H1 (cell line): ENCODE measurements at regions not wholly inside any gene's neighbourhood (a gene's known extent, or its start where the extent isn't known, plus 50 kb on each side); places are given as distances from the start of the nearest gene placed in this dataset.

Experiments used
- CTCF ChIA-PET: fragments of 300-600 bp; sonication (Branson Sonifier 250); formaldehyde crosslinking; loops from one replicate; lab custom pipeline; 2021; ENCODE audit not compliant: partially characterized antibody; lab: Charles Lee
- POLR2A ChIA-PET: fragments of 300-600 bp; sonication (Branson Sonifier 250); formaldehyde crosslinking; loops from one replicate; lab custom pipeline; 2021; ENCODE audit warnings: inconsistent platforms; ENCODE audit not compliant: partially characterized antibody; lab: Charles Lee
- DNase-seq, 2 experiments: peaks; one replicate each; pipeline versions ENCODE4 v3.0.0 to v3.0.0-alpha.2; 2010 to 2022; ENCODE audit warnings: low spot score in 2 of 2, low read depth in 1 of 2, mixed read lengths in 1 of 2
- FAIRE-seq: peaks from 2 replicates; lab custom pipeline; 2011; peaks lifted over from hg19 to GRCh38; lab: Jason Lieb, UNC
- H2AFZ ChIP-seq: 2 replicates; pipeline ENCODE4 v1.8.1; 2012; ENCODE audit warnings: low read length, inconsistent platforms
- H2AK5ac ChIP-seq: 2 replicates; pipeline ENCODE4 v1.6.1; 2013; ENCODE audit warnings: low read depth, low read length
- H2BK120ac ChIP-seq: replicated peaks from 2 replicates; pipeline ENCODE3; 2013; ENCODE audit warnings: low read depth, low read length, inconsistent platforms
- H2BK12ac ChIP-seq: 2 replicates; pipeline ENCODE4 v1.6.1; 2013; ENCODE audit warnings: low read depth, low read length
- H2BK15ac ChIP-seq: 2 replicates; pipeline ENCODE4 v1.6.1; 2013; ENCODE audit warnings: low read length
- H2BK20ac ChIP-seq: 2 replicates; pipeline ENCODE4 v1.6.1; 2013; ENCODE audit warnings: low read length
- H2BK5ac ChIP-seq: 2 replicates; pipeline ENCODE4 v1.6.1; 2013; ENCODE audit warnings: low read depth, low read length
- H3K14ac ChIP-seq: 2 replicates; pipeline ENCODE4 v1.6.1; 2013; ENCODE audit warnings: inconsistent platforms; ENCODE audit not compliant: insufficient read length
- H3K18ac ChIP-seq: 2 replicates; pipeline ENCODE4 v1.6.1; 2013; ENCODE audit warnings: low read length; ENCODE audit errors: extremely low read depth
- H3K23ac ChIP-seq: 2 replicates; pipeline ENCODE4 v1.6.1; 2013; ENCODE audit warnings: inconsistent platforms; ENCODE audit not compliant: insufficient read length
- H3K23me2 ChIP-seq: 2 replicates; pipeline ENCODE4 v1.6.1; 2013; ENCODE audit warnings: low read depth, low read length
- H3K27ac ChIP-seq: 2 replicates; pipeline ENCODE4 v1.6.1; 2011; ENCODE audit warnings: low read depth, low read length, inconsistent platforms
- H3K27me3 ChIP-seq, 4 experiments: replicated peaks in 1 of 4; 1 replicate in 1 of 4; 2 replicates in 3 of 4; pipeline versions ENCODE4 v1.6.1 to v1.8.1; 2011 to 2013; ENCODE audit warnings: low read length in 3 of 4, mild to moderate bottlenecking in 3 of 4, inconsistent platforms in 2 of 4, mixed read lengths in 2 of 4, moderate library complexity in 1 of 4; ENCODE audit not compliant: control insufficient read depth in 3 of 4, insufficient read depth in 3 of 4; ENCODE audit errors: extremely low read depth in 1 of 4
- H3K36me3 ChIP-seq, 4 experiments: 2 replicates each; pipeline versions ENCODE4 v1.6.1 to v1.8.1; 2011 to 2013; ENCODE audit warnings: mild to moderate bottlenecking in 4 of 4, low read length in 3 of 4, moderate library complexity in 2 of 4, control low read depth in 1 of 4, inconsistent platforms in 1 of 4; ENCODE audit not compliant: insufficient read depth in 4 of 4, control insufficient read depth in 2 of 4
- H3K4ac ChIP-seq: replicated peaks from 2 replicates; pipeline ENCODE3; 2013; ENCODE audit warnings: low read length, low read depth, mixed read lengths, inconsistent platforms; ENCODE audit not compliant: insufficient read length
- H3K4me1 ChIP-seq, 4 experiments: replicated peaks in 1 of 4; 1 replicate in 1 of 4; 2 replicates in 3 of 4; pipeline versions ENCODE4 v1.6.1 to v1.8.1; 2011 to 2013; ENCODE audit warnings: low read length in 3 of 4, inconsistent platforms in 2 of 4, mixed read lengths in 1 of 4; ENCODE audit not compliant: insufficient read depth in 4 of 4, control insufficient read depth in 3 of 4
- H3K4me2 ChIP-seq, 2 experiments: 2 replicates each; pipeline versions ENCODE4 v1.6.1 to v1.8.1; 2011 to 2013; ENCODE audit warnings: low read depth in 2 of 2, low read length in 2 of 2, control low read depth in 1 of 2, inconsistent platforms in 1 of 2, mild to moderate bottlenecking in 1 of 2; ENCODE audit not compliant: insufficient read depth in 1 of 2
- H3K4me3 ChIP-seq, 4 experiments: fragments of 200-600, 300-600 bp in 1 of 4; sonication (generic), shearing (Covaris generic), sonication (Bioruptor Twin) in 1 of 4; 2 replicates each; pipeline versions ENCODE4 v1.5.1 to v1.8.1; 2011 to 2016; ENCODE audit warnings: low read length in 4 of 4, low read depth in 3 of 4, control low read depth in 2 of 4, inconsistent platforms in 2 of 4, mild to moderate bottlenecking in 2 of 4, mixed read lengths in 1 of 4, moderate library complexity in 1 of 4; ENCODE audit not compliant: insufficient read depth in 2 of 4; ENCODE audit errors: extremely low read depth in 1 of 4
- H3K56ac ChIP-seq: replicated peaks from 2 replicates; pipeline ENCODE3; 2013; ENCODE audit warnings: low read depth, mild to moderate bottlenecking, mixed read lengths, low read length, inconsistent platforms; ENCODE audit not compliant: insufficient read length
- H3K79me1 ChIP-seq: 2 replicates; pipeline ENCODE4 v1.6.1; 2013; ENCODE audit warnings: low read depth, low read length, control low read depth
- H3K79me2 ChIP-seq, 2 experiments: 2 replicates each; pipeline versions ENCODE4 v1.6.1 to v1.8.1; 2012 to 2013; ENCODE audit warnings: low read length in 2 of 2, mild to moderate bottlenecking in 2 of 2, inconsistent platforms in 1 of 2; ENCODE audit not compliant: insufficient read depth in 2 of 2, control insufficient read depth in 1 of 2
- H3K9ac ChIP-seq, 4 experiments: replicated peaks in 1 of 4; 1 replicate in 1 of 4; 2 replicates in 3 of 4; pipeline versions ENCODE4 v1.6.1 to v1.8.1; 2011 to 2013; ENCODE audit warnings: low read depth in 3 of 4, low read length in 3 of 4, control low read depth in 2 of 4, mild to moderate bottlenecking in 2 of 4, moderate library complexity in 2 of 4, inconsistent platforms in 1 of 4; ENCODE audit errors: extremely low read depth in 1 of 4
- H3K9me3 ChIP-seq, 2 experiments: 2 replicates each; pipeline versions ENCODE4 v1.6.1 to v1.8.1; 2012 to 2013; ENCODE audit warnings: mild to moderate bottlenecking in 2 of 2, moderate library complexity in 2 of 2, control low read depth in 1 of 2, inconsistent platforms in 1 of 2, low read depth in 1 of 2, low read length in 1 of 2, mixed read lengths in 1 of 2; ENCODE audit not compliant: insufficient read depth in 2 of 2
- H4K20me1 ChIP-seq, 2 experiments: replicated peaks in 1 of 2; 2 replicates each; pipeline versions ENCODE3 to v1.8.1; 2011 to 2013; ENCODE audit warnings: inconsistent platforms in 2 of 2, low read length in 2 of 2, mild to moderate bottlenecking in 1 of 2; ENCODE audit not compliant: insufficient read depth in 2 of 2, control insufficient read depth in 1 of 2
- H4K5ac ChIP-seq: 2 replicates; pipeline ENCODE4 v1.6.1; 2013; ENCODE audit warnings: low read length, low read depth, mixed read lengths, inconsistent platforms; ENCODE audit not compliant: insufficient read length
- H4K8ac ChIP-seq: 2 replicates; pipeline ENCODE4 v1.8.0; 2013; ENCODE audit warnings: mild to moderate bottlenecking, moderate library complexity, low read length, inconsistent platforms; ENCODE audit not compliant: insufficient read depth; ENCODE audit errors: extremely low read depth
- H4K91ac ChIP-seq: replicated peaks from 2 replicates; pipeline ENCODE3; 2013; ENCODE audit warnings: low read length, mixed read lengths, inconsistent platforms; ENCODE audit not compliant: insufficient read length
- ASH2L ChIP-seq: fragments of 200-600, 300-600 bp; sonication (generic); IDR thresholded peaks from one replicate; pipeline ENCODE4 v1.7.1; 2017; ENCODE audit warnings: low read length
- TBP ChIP-seq: IDR thresholded peaks from 2 replicates; pipeline ENCODE4 v1.6.1; 2011; ENCODE audit warnings: low read depth, low read length, improper control_type of control experiment

GRCh38 chr9:34862836-34863235 lies 95.2 kb upstream of the PHF24 start:
- Histone ChIP-seq H3K27ac (no peak overlapping the region), H3K4me2 (no peak overlapping the region), H3K36me3 (no peaks in the 10 kb centered on the region), H3K4me1 (no peaks in the 10 kb centered on the region), H4K5ac (no peak overlapping the region), H3K79me1 (no peaks in the 10 kb centered on the region), H4K8ac (no peak overlapping the region), H4K20me1 (no peaks in the 10 kb centered on the region), H3K56ac (no peak overlapping the region), H3K18ac (no peak overlapping the region), H2BK120ac (no peak overlapping the region), H3K23me2 (no peaks in the 10 kb centered on the region), H4K91ac (no peak overlapping the region), H3K14ac (no peak overlapping the region), H3K9me3 (peaks cover 4 to 6% of the 10 kb centered on the region in 2 experiments; a peak in 3 of 4 replicates), H2BK15ac (no peak overlapping the region), H2BK20ac (no peak overlapping the region), H3K23ac (no peak overlapping the region), H3K27me3 (no peaks in the 10 kb centered on the region), H3K9ac (no peak overlapping the region), H2BK12ac (no peak overlapping the region), H3K4ac (no peak overlapping the region), H2AK5ac (no peak overlapping the region), H3K79me2 (no peaks in the 10 kb centered on the region), H3K4me3 (no peak overlapping the region), H2BK5ac (no peak overlapping the region), H2AFZ (no peak overlapping the region)
- FAIRE-seq (no peak), DNase-seq (no peak)
- POLR2A ChIA-PET = no interaction called here
- CTCF ChIA-PET = interaction anchor here (1.2 to 8.8 kb wide), 2 partner anchors 103 to 188 kb away, joined by 3 to 80 read pairs; no protein-coding TSS in a partner anchor
- no peak for TF ChIP-seq TBP
- TF ChIP-seq ASH2L = no peak
